Bronchial epithelial cell (primary cell): ENCODE measurements at regions not wholly inside any gene's neighbourhood (a gene's known extent, or its start where the extent isn't known, plus 50 kb on each side); places are given as distances from the start of the nearest gene placed in this dataset.

Experiments used
- DNase-seq: peaks from one replicate; pipeline ENCODE4 v3.0.0-alpha.2; 2010; ENCODE audit warnings: low read depth
- FAIRE-seq: peaks from 2 replicates; lab custom pipeline; 2011; peaks lifted over from hg19 to GRCh38; lab: Jason Lieb, UNC
- H3K27me3 ChIP-seq: 2 replicates; pipeline ENCODE4 v1.5.1; 2011; ENCODE audit warnings: low read length; ENCODE audit not compliant: control insufficient read depth, insufficient read depth
- H3K36me3 ChIP-seq: 2 replicates; pipeline ENCODE4 v1.5.1; 2011; ENCODE audit warnings: low read length; ENCODE audit not compliant: control insufficient read depth, insufficient read depth
- H3K4me3 ChIP-seq: 2 replicates; pipeline ENCODE4 v1.5.1; 2011; ENCODE audit warnings: mild to moderate bottlenecking, low read depth, low read length, control low read depth
- TF ChIP-seq, protein P1 (sequence below): IDR thresholded peaks from 2 replicates; pipeline ENCODE4 v1.5.1; 2011; ENCODE audit warnings: mild to moderate bottlenecking, moderate library complexity, low read length, control low read depth, inconsistent platforms; ENCODE audit not compliant: insufficient read depth, severe bottlenecking

DNA sequence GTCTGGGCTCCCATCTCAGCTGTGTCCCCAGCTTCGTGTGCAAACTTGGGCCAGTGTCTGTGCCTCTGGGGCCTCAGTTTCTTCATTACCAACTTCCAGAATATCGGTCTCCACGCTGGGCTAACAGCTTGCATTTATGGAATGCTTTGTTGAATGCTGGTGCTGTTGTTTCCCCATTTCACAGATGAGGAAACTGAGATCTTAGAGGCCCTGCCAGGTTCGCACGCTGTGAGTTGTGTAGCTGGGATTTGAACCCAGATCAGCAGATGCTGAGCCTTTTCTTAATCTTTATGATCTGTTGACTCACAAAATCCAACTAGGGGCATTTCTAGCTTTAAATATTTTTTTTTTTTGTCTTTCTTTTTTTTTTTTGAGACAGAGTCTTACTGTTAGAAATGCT lies 101.5 kb upstream of the STX18 start:
- Histone ChIP-seq H3K36me3 (no peaks in the 10 kb centered on the region), H3K27me3 (no peaks in the 10 kb centered on the region), H3K4me3 (no peak overlapping the region)
- FAIRE-seq (no peak), DNase-seq (no peak)
- TF ChIP-seq, protein P1, sequence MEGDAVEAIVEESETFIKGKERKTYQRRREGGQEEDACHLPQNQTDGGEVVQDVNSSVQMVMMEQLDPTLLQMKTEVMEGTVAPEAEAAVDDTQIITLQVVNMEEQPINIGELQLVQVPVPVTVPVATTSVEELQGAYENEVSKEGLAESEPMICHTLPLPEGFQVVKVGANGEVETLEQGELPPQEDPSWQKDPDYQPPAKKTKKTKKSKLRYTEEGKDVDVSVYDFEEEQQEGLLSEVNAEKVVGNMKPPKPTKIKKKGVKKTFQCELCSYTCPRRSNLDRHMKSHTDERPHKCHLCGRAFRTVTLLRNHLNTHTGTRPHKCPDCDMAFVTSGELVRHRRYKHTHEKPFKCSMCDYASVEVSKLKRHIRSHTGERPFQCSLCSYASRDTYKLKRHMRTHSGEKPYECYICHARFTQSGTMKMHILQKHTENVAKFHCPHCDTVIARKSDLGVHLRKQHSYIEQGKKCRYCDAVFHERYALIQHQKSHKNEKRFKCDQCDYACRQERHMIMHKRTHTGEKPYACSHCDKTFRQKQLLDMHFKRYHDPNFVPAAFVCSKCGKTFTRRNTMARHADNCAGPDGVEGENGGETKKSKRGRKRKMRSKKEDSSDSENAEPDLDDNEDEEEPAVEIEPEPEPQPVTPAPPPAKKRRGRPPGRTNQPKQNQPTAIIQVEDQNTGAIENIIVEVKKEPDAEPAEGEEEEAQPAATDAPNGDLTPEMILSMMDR: no peak

DNA sequence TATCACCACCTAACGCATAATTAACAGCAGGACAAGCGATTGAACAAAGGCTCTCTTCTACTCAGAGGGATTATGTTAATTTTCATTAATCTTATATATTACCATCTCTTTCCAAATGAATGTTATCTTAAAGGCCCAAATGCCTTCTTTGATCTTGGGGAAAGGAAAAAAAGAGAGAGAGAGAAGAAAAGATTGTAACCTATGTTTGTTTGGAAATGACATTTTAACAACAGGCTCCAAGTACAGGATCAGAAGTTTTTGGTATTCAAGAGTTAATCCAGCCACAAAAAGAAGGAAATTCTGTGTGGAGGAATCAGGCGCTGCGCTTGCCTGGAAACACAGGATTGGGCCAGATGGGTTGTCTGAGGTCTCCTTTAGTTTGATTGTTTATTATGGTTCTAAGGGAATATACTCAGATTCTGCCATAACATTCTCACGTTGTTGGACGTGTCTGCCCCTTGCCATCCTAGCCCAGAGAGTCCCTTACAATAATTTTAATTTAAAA lies 100.7 kb upstream of the STX18 start:
- Histone ChIP-seq H3K36me3 (no peaks in the 10 kb centered on the region), H3K4me3 (no peak overlapping the region), H3K27me3 (no peaks in the 10 kb centered on the region)
- FAIRE-seq (no peak), DNase-seq (no peak)
- TF ChIP-seq, protein P1: no peak

DNA sequence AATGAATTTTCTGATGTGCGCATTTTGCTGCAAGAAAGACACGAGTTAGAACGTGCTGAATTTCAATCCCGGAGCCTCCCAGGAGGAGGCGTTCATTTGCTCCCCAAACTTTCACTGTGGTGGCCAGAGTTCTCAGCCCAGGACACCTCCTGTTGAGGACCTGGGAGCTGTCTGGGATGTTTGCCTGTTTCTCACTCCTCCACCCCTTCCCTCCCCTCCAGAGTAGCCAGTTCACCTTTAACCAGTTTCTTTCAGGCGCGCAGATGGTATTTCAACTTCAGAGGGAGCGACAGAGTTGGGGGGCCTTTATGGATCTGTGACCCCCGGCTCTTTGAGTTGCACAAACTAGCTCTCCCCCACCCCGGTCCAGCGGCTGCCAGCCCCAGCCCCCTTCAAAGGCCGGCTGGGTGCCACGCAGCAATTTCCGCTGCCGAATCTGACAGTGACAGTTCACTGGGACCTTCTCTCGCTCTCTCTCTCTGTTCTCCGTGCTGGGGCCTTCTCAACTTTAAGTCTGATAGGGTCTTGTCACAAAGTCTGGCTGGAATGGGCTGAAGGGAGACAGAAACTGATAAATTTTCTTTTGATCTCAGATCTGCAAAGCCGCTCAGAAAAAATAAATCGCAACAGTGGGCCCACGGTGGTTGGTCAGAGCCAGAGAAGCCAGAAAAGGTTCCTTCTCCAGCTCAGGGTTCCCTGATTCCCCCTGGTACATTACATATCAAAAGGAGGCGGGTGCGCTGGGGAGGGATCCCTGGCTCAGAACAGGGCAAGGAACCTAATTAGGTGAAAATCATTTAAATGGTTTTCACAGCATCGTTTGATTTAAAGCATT lies 100.0 kb upstream of the STX18 start:
- no peak overlapping the region for H3K4me3 ChIP-seq
- H3K36me3 ChIP-seq: no peaks in the 10 kb centered on the region
- TF ChIP-seq, protein P1: no peak
- FAIRE-seq: no peak
- H3K27me3 ChIP-seq: no peaks in the 10 kb centered on the region
- DNase-seq: no peak

DNA sequence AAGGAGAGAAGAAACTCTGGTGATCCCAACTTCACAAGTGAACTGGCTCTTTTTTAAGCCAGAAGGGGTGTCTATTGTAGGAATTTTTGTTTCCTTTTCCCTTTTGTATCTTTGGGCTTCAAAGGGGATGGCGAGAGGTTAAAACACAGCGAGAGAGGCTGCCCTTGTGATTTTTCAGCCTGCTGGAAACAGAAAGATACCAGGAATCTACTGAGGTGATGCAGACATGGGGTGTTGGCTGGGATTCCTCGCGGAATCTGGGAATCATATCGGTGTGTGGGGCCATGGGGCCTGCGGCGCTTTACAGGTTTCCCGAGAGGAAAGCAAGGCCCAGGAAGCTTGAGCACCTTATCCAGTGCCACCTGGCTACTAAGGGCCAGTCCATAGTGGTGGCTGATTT lies 99.4 kb upstream of the STX18 start:
- no peak overlapping the region for H3K4me3 ChIP-seq
- H3K27me3 ChIP-seq: no peaks in the 10 kb centered on the region
- TF ChIP-seq, protein P1: no peak
- DNase-seq: no peak
- H3K36me3 ChIP-seq: no peaks in the 10 kb centered on the region
- FAIRE-seq: no peak

DNA sequence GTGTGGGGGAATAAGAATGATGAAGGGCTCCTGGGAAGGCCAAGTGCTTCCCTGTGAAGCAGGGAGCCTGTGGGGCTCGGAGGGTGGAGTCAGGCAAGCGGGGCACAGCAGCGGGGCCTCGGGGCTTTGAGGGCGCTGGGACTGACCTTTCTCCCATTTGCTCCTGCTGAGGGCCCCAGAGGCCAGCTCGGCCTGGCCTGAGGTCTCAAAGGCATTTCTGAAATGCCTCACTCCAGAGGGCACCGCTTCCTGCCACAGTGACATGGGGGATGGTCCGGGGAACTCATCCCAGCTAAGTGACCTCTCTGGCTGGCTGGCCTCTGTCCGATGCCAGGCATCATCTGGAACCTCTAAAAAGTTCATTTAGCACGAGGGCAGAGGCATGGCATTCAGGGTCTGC lies 98.8 kb upstream of the STX18 start:
- DNase-seq (no peak), FAIRE-seq (no peak)
- H3K27me3 ChIP-seq: no peaks in the 10 kb centered on the region
- no peak overlapping the region for H3K4me3 ChIP-seq
- no peaks in the 10 kb centered on the region for H3K36me3 ChIP-seq
- TF ChIP-seq, protein P1: no peak

DNA sequence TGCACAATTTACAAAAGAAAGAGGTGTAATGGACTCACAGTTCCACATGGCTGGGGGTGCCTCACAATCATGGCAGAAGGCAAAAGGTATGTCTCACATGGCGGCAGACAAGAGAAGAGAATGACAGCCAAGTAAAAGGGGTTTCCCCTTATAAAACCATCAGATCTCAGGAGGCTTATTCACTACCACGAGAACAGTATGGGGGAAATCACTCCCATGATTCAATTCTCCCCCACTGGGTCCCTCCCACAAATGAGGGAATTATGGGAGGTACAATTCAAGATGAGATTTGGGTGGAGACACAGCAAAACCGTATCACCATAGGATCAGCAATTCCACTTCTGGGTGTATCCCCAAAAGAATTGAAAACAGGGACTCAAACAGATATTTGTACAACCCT lies 97.5 kb upstream of the STX18 start:
- Histone ChIP-seq H3K27me3 (no peaks in the 10 kb centered on the region), H3K4me3 (no peak overlapping the region), H3K36me3 (no peaks in the 10 kb centered on the region)
- DNase-seq (no peak), FAIRE-seq (no peak)
- TF ChIP-seq, protein P1: no peak
